SW 1271 (cell line): ENCODE measurements at regions not wholly inside any gene's neighbourhood (a gene's known extent, or its start where the extent isn't known, plus 50 kb on each side); places are given as distances from the start of the nearest gene placed in this dataset.

Experiments used
- DNase-seq, 2 experiments: peaks; one replicate each; lab custom pipeline; 2025; lab: John Stamatoyannopoulos, UW

DNA sequence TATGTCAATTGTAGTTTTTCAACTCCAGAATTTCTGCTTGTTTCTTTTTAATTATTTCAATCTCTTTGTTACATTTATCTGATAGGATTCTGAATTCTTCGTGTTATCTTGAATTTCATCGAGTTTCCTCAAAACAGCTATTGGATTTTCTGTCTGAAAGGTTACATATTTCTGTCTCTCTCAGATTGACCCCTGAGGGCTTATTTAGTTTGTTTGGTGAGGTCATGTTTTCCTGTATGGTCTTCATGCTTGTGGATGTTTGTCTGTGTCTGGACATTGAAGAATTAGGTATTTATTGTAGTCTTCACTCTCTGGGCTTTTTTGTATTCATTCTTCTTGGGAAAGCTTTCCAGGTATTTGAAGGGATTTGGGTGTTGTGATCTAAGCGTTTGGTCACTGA lies 85.6 kb downstream of the SNAPC1 start:
- DNase-seq = no peak

DNA sequence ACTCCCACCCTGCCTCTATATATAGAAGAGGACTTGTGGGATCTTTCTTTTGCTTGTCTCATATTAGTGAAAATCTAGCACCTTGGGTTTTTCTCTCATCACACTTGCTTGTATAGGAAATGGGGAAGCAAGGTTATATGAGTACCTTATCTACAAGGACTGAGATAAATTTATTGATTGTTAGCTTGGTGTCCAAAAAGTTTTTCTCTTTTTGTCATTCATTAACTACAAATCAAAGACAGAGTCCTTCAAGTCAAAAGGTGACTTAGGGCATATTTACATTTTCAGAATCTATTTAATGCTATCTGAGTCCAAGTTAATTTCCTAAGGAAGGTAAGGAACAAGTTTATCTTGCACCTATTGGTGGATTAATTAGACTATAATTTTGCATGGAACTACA lies 92.7 kb downstream of the SNAPC1 start:
- DNase-seq = no peak

DNA sequence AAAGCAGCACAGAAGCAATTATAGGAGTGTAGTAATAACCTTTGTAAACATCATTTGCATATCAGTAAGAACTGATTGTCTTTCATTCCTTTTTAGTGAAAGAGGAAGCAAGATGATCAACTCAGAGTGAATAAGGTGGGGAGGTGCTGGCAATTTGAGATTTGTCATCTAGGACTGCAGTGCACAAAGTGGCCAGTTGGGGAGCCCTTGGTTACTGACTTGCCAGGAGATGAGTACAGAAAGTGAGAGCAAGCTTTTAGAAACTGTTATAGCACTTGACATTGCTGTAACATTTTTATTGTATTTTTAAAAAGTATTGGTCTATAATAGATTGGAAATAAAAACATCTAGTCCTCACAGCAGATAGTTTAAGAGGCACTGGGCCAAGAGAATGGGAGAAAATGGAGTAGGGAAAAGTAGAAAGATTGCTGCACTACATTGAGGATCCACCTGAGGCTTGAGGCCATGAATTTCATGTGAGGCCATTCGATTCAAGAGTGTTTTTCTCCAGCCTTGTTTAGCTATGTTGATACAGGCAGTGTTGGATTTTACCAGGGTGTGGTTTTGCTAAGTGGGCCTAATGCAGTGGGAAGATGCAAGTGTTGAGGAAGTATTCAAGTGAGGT lies 98.2 kb downstream of the SNAPC1 start:
- peak in 1 of 2 experiments; percentile 24 for DNase-seq

DNA sequence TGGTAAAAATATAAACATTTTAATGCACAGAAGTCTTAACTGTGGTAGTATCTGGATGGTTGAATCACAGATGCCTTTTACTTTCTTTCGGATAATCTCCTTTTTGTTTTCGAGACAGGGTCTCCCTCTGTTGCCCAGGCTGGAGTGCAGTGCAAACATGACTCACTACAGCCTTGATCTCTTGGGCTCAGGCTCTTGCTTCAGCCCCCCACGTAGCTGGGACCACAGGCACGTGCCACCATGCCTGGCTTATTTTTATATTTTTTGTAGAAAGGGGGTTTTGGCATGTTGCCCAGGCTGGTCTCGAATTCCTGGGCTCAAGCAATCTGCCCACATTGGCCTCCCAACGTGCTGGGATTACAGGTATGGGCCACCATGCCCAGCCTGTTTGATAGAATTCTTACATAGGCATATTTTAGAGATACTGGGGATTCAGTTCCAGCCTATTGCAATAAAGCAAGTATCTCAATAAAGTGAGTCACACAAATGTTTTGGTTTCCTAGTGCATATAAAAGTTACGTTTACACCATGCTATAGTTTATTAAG lies 99.2 kb downstream of the SNAPC1 start:
- DNase-seq = no peak

DNA sequence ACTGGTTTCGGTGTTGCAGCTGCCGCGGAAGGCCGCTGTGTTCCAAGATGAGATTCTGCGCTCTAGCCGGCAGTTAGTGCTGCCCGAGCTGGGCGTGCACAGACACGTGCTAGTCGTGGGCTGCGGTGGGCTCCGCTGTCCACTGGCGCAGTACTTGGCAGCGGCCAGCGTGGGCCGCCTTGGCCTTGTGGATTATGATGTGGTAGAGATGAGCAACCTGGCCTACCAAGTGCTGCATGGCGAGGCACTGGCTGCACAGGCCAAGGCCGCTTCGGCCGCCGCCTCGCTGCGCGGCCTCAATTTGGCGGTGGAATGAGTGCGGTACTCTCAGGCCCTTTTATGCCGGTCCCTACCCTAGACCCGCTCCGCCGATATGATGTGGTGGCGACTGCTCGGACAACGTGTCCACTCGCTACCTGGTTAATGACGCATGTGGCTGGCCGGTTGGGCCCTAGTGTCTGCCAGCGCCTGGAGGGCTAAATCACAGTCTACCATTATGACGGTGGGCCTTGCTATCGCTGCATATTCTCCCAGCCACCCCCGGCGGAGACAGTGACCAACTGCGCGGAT lies 102.2 kb downstream of the SNAPC1 start:
- DNase-seq = no peak

DNA sequence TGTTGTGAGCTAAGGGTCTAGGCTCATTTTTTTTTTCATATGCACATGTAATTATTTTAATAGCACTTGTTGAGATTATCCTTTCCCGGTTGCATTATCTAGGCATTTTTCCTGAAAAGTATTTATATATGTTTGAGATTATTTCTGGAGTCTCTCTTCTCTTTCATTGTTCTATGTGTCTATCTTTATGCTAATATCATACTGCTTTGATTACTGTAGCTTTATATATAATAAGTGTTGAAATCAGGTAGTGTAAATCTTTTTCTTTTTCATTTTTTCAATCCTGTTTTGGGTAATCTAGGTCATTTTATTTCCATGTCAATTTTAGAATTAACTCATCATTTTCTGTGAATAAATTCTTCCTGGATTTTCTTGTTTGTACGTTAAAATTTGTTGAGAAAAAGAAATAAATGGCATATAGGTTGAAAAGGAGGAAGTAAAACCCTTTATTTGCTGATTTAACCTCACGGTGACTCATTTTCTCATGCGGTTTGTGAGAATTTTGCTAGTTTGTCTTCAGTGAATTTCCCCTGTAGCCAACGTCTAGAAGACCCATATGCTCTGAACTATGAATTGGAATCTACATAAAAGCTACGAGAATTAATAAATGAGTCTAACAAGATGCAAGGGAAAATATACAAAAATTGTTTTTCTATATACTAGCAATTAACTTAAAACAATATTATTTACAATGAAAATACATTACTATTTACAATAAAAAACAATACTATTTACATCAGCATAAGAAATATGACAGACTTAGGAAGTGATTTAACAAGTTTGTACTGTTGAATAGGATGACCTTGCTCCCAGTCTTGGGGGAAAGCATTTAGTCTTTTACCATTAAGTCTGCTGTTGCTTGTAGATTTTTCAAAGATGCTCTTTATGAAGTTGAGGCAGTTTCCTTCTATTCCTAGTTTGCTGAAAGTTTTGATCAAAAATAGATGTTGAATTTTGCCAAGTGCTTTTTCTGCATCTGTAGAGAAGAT lies 105.0 kb downstream of the SNAPC1 start:
- no peak for DNase-seq

DNA sequence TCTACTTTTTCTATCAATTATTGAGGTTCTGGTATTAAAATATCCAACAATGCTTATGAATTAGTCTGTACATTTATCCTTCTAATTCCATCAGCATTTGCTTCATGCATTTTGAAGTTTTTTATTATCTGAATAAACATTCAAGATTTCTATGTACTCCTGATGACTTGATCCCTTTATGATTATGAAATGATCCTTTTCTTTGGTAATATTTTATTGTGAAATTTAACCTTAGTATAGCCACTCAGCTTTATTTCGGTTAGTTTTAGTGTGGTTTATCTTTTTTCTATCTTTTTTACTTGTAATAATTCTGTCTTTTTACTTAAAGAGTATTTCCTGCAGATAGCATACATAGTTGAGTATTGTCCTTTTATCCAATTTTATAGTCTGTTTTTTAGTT lies 106.6 kb downstream of the SNAPC1 start:
- no peak for DNase-seq

DNA sequence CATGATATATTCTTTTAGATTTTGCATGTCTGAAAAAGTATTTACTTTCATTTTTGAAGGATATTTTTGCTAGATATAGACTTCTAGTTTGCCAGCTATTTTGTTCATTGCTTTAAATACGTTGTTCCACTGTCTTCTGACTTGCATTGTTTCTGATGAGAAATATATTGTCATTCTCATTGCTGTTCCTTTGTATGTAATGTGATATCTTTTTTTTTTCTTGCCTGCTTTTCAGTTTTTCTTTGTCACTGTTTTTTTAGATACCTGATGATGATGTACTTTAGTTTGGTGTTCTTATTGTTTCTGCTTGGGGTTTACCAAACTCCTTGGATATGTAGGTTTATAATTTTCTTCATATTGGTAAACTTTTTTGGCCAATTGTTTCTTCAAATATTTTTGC lies 107.9 kb downstream of the SNAPC1 start:
- no peak for DNase-seq

DNA sequence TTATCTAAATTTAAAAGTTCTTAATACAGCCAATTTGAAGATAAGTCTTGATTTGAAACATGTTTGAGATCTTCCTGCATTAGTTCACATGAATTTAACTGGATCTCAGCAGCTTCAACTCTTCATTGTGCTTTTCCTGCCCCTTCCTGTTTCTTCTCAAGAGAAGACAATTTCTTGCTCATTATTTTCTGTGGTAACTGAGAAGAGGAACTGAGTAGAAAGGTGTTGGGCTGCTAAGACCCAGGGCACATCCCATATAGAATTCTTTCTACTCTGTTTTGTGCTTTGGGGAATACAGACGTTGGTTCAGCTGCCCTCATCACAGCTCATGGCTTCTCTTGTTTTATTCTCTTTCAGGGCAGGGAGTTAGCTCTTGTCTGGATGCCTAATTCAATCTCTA lies 110.2 kb downstream of the SNAPC1 start:
- DNase-seq = no peak

DNA sequence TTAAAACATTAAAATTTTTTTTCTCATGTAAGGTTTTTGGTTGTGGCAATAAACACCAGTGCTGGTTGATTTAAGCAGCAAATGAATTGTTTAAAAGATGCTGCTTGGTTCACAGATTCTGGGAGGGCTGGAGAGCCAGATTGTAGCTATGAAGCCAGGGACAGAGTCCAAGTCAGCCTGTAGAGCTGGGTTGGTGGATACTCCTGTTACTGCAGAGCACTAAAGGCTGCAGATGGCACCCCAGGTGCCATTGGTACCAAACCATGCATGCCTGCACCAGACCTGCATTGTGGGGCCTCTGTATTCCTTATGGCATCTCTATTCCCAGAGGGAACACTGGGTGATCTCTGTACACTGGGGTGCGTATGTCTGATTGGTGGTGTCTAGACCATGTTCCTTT lies 113.3 kb downstream of the SNAPC1 start:
- DNase-seq = no peak

DNA sequence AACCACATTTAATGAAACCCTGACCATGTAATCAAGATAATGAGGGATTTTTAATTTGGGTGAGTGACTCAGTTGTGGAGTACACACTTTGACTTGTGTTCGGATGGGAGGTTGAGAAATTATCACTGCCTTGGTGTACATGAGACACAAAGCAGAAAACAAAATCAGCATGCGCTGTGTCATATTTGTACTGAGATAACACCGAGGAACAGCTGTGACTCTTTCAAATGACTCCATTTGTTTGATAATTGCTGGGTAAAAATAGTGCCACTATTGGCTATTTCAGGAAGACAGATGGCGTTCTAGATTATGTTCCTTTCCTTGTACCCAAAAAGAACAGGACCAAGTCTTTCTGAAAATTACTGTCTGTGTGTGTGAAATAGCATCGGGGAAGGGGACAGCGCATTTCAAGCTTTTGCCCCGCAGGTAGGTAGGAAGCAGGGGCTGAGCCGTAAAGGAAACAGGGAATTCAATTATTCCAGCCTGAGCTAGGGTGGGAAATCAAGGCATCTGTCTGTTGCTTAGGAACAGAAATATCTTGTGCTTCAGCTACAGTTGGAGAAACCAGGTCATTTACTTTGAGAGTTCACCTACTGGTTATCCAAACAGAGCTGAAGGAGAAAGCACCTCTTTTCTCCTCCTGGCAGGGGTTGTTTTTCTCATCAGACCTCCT lies 114.3 kb downstream of the SNAPC1 start:
- no peak for DNase-seq

DNA sequence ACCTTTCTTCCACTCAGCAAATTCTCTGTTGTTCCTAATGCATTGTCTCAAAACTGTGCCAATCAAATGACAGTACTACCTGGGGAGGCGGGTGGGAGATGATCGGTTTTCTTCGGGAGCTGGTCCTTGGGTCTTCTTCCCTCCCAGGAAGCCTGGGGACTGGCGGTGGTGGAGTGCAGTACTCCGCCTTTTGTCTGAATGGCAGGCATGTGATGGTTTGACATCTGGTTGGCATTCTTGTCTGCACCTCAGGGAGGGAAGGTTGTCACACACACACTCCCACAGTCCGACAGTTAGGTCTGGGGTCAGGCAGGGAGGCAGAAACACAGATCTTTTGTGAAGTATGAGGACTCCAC lies 114.8 kb downstream of the SNAPC1 start:
- DNase-seq = no peak

DNA sequence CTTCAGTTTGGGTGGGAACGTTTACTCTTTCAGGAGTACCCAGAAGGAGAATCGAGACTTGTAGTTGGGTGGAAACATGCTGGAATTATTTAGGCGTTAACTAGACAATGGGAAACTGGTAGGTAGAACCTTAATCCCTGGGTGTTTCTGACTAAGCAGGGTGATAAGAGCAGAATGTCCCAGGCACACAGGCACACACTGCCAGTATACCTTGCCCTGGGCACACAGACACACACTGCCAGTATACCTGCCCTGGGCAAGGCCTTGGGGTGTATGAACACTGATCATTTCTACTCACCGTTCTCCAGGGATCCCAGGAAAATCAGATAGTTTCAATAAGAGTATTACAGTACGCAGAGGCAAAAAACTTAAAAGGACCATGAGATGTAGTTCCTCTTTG lies 115.5 kb downstream of the SNAPC1 start:
- DNase-seq = no peak

DNA sequence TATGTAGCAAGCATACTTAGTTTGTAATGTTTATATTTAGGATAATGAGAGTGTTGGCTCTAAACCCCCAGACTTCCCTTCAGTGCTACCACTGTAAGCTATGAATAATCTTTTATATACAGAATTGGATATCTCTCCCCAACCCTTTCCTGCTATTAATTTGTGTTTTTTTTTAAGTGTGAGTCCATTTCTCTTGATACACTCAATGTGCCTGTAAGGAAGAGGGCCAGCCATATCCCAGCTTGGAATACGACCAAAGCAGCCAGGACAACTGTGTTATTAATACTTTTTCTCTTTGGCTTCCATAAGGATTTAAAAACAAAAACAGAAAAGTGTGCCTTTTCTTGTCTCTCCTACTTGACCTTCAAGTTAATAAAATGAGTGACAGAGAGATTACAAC lies 116.7 kb downstream of the SNAPC1 start:
- DNase-seq = no peak

DNA sequence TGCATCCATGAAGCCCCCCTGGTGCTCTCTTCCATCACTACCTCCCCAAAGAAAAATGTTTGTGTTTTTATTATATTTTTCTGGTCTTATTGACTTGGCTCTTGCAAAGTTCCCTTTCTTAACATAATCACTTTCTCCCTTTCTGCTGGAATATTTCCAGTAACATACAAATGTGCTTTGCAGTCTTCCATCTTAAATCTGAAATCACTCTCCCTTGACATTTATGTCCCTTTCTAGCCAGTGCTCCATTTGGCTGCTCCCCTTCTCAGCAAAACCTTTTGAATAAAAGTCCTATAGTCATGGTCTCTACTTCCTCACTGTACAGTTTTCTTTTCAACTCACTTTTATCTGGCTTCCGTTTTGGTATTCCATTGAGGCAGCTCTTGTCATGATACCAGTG lies 118.8 kb downstream of the SNAPC1 start:
- no peak for DNase-seq

DNA sequence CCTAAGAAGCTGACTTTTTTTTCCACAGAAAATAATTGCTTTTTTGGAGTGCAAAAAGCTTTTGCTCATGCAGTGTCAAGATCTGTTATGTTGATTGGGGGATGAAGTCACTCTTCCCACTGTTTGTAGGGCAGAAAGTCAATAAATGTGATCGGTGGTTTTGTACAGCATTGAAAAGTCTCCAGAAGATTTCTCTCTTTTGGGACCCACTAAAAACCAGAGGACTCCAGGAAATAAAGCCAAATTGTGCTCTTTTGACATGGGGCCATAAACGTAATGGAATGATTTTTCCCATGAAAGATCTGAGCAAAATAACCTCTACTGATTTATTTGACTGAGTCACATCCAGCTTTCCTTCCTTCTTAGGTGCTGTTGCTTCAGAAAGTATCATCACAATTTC lies 122.5 kb downstream of the SNAPC1 start:
- no peak for DNase-seq

DNA sequence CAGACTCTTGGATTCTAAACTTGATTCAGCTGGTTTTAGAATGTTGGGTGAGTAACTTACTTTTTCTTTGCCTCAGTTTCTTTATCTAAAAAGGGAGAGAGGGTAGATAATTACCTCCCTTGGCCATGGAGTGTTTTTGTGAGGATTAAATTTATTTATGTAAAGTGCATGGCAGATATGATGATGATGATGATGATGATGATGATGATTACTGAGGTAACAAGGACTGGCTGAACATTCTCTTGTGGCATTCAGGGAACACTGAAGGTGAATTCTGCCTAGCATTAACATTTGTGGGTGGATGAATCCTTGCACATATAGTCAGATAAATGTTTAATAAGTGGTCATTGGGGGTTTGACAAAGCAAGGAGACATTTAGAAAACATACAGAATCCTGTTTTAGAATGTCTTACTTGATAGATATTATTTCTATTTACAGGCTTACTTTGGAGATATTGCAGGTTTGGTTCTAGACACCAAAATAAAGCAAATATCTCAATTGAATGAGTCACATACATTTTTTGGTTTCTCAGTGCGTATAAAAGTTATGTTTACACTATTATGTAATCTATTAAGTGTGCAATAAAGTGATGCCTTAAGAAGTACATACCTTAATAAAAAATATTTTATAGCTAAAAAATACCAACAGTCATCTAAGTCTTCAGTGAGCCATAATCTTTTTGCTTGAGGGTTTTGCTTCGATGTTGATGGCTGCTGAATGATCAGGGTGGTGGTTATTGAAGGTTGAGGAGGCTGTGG lies 123.2 kb downstream of the SNAPC1 start:
- no peak for DNase-seq

DNA sequence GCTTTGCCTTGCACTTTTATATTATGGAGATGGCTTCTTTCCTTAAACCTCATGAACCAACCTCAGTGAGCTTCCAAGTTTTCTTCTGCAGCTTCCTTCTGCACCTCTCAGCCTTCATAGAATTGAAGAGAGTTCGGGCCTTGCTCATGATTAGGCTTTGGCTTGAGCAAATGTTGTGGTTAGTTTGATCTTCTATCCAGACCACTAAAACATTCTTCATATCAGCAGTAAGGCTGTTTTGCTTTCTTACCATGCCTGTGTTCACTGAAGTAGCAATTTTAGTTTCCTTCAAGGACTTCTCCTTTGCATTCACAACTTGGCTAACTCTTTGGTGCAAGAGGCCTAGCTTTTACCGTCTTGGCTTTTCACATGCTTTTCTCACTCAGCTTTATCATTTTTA lies 125.4 kb downstream of the SNAPC1 start:
- no peak for DNase-seq

DNA sequence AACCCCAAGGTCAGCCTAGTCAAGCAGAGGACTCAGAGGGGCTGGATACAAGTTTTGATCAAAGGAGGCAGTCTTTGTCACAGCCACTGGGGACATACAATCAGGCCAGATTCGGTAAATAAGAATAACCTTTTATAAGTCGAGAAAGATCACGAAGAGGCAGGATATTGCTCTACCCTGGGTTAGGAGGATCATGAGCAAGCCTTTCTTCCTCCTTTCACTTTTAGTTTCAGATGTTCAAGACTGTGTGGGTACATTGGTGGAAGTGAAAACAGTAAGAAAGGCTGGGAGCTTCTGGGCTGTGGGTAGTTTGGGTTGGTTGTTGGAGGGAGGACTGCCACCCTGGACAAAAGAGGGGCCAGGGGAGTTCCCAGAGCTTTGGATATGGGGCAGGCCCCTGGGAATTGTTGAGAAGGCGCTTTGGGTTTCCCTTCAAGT lies 127.7 kb downstream of the SNAPC1 start:
- DNase-seq = no peak

DNA sequence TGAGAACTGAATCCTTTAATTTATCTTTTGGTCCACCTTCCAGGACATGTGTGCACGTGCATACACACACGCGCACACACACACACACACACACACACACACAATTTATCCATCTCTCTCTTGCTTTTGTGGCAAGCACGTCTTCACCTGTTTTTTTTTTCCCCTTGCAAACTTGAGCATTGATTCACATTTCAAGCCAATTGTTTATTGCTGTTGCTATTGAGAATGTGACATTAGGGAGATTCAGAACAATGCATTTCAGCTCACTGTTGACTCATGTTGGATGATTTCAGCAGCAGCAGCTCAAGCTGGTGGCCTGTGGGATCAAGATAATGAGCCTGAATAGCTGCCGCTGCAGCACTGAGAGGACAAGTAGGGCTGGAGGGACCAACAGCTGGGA lies 128.9 kb downstream of the SNAPC1 start:
- no peak for DNase-seq

DNA sequence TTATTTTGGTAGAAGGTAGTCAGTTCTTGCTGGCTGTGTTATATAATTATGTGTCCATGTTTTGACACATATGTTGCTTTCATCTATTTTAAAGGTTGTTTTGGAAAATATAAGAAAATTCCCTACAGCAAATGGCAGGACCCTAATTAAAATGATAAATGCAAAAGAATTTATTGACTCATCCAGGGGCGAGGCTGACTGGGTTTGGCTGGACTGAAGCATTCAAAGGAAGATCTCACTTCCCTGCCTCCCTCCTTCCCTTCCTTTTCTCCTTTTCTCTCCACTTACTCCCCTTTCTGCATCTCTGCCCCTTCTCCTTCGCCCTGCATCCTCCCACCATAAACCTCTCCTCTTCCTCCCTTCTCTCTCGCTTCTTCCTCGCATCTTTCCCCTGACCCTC lies 129.6 kb downstream of the SNAPC1 start:
- DNase-seq = no peak
